ENCODE measurements at regions not wholly inside any gene's neighbourhood (a gene's known extent, or its start where the extent isn't known, plus 50 kb on each side); places are given as distances from the start of the nearest gene placed in this dataset.

DNA sequence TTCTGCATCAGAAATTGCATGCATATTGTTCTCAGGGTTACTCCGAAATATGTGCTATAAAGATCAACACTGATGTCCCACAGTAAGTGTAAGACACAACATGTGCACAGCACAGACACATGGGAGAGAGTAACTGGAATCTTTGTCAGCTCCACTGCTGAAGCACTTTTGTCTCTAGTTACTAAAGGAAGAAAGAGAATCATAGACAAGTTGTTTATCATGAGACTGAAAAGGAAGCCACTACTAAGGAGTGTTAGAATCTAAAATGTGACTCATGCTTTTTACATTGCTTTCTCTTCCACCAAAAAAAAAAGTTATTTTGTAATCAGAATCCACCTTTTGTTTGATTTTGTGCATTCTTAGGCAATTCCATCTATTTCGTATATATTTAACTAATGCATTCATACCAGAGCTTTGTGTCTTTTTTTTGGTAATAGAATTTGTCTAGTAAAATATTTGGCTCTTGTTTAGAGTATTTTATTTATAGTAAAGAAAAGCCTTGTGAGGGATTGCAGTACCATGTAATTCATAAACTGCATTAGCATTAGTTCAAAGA lies 502.4 kb downstream of the FBXO15 start:
- ATAC-seq (ENCODE audit: low read depth) (no peak), DNase-seq (no peak)
- H3K27me3 Mint-ChIP-seq: no peaks in the 10 kb centered on the region
- ChIA-PET POLR2A (no interaction called here), CTCF (no interaction called here)
- TF ChIP-seq, protein P1, sequence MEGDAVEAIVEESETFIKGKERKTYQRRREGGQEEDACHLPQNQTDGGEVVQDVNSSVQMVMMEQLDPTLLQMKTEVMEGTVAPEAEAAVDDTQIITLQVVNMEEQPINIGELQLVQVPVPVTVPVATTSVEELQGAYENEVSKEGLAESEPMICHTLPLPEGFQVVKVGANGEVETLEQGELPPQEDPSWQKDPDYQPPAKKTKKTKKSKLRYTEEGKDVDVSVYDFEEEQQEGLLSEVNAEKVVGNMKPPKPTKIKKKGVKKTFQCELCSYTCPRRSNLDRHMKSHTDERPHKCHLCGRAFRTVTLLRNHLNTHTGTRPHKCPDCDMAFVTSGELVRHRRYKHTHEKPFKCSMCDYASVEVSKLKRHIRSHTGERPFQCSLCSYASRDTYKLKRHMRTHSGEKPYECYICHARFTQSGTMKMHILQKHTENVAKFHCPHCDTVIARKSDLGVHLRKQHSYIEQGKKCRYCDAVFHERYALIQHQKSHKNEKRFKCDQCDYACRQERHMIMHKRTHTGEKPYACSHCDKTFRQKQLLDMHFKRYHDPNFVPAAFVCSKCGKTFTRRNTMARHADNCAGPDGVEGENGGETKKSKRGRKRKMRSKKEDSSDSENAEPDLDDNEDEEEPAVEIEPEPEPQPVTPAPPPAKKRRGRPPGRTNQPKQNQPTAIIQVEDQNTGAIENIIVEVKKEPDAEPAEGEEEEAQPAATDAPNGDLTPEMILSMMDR (IDR thresholded peaks at IDR 0.05): no peak
- no peak overlapping the region for H3K4me3 Mint-ChIP-seq
- H3K36me3 Mint-ChIP-seq (ENCODE audit: low read depth): no peaks in the 10 kb centered on the region
- H3K9me3 Mint-ChIP-seq: no peaks in the 10 kb centered on the region
- intact Hi-C loops (cut with micrococcal nuclease): no loop called here
- H3K27ac Mint-ChIP-seq: no peak overlapping the region
- no peaks in the 10 kb centered on the region for H3K4me1 Mint-ChIP-seq

DNA sequence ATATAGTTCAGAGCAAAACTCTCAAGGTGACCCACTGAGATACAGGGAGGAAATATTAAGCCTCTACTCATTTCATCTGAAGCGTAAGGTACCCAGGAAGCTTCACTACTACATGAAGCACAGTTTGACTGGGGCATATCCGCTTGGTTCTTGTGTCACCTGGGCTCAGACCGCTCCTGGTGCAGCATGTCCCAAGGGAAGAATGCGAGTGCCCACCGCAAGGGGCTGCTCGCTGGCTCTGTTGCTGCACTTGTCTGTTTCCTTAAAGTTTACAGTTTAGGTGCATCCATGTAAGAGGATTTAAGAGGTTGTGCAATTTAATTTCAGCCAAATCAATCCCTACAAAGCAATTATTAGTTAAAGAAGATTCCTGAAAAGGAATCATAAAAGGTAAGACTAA lies 507.8 kb downstream of the FBXO15 start:
- TF ChIP-seq, protein P1 (IDR thresholded peaks at IDR 0.05): no peak
- intact Hi-C loops (cut with micrococcal nuclease): no loop called here
- Mint-ChIP-seq H3K27ac (no peak overlapping the region), H3K27me3 (no peaks in the 10 kb centered on the region), H3K4me3 (no peak overlapping the region), H3K36me3 (ENCODE audit: low read depth) (no peaks in the 10 kb centered on the region), H3K9me3 (no peaks in the 10 kb centered on the region), H3K4me1 (no peaks in the 10 kb centered on the region)
- POLR2A ChIA-PET: no interaction called here
- CTCF ChIA-PET: no interaction called here
- DNase-seq (no peak), ATAC-seq (ENCODE audit: low read depth) (no peak)

DNA sequence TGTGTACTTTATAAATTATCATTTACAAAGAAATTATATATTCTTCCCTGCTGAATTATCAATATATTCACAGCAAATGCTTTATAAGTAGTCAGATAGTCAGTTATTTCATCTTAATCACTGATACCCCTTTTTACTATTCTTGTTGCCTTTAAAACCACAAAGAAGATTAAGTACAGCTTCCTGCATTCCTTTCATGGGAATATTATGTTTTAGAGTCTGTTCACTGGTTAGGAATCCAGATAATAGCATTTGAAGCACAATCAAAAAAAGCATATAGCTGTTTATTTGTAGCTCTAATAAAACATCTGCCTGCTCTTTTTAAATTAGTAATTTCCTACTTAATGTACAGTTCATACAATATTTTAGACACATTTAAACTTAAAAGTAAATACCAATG lies 508.9 kb downstream of the FBXO15 start:
- Mint-ChIP-seq H3K27ac (no peak overlapping the region), H3K27me3 (no peaks in the 10 kb centered on the region), H3K4me3 (no peak overlapping the region), H3K36me3 (ENCODE audit: low read depth) (no peaks in the 10 kb centered on the region), H3K9me3 (no peaks in the 10 kb centered on the region), H3K4me1 (no peaks in the 10 kb centered on the region)
- ATAC-seq (ENCODE audit: low read depth) (no peak), DNase-seq (no peak)
- CTCF ChIA-PET: no interaction called here
- TF ChIP-seq, protein P1 (IDR thresholded peaks at IDR 0.05): no peak
- intact Hi-C loops (cut with micrococcal nuclease): no loop called here
- POLR2A ChIA-PET: no interaction called here

DNA sequence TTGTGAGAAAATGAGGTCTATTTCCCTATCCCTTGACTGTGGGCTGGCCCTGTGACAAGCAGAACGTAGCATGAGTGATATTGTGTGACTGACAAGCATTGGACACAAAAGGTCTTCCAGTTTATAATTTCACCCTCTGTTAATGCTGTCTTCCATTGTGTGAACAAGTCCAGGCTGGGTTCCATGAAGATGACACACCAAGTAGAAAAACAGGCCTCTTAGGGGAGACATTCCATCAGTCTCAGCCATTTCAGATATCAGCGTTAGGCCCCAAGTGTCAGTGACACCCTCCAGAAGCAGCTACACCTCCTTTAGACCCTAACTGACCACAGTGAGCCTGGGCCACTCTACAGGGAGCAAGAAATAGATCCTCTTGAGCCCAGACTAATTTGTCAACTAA lies 511.3 kb downstream of the FBXO15 start:
- Mint-ChIP-seq H3K27me3 (no peaks in the 10 kb centered on the region), H3K36me3 (ENCODE audit: low read depth) (no peaks in the 10 kb centered on the region), H3K9me3 (no peaks in the 10 kb centered on the region), H3K4me1 (no peaks in the 10 kb centered on the region), H3K27ac (no peak overlapping the region), H3K4me3 (no peak overlapping the region)
- intact Hi-C loops (cut with micrococcal nuclease): no loop called here
- CTCF ChIA-PET: no interaction called here
- DNase-seq (no peak), ATAC-seq (ENCODE audit: low read depth) (no peak)
- POLR2A ChIA-PET: no interaction called here
- TF ChIP-seq, protein P1 (IDR thresholded peaks at IDR 0.05): no peak

DNA sequence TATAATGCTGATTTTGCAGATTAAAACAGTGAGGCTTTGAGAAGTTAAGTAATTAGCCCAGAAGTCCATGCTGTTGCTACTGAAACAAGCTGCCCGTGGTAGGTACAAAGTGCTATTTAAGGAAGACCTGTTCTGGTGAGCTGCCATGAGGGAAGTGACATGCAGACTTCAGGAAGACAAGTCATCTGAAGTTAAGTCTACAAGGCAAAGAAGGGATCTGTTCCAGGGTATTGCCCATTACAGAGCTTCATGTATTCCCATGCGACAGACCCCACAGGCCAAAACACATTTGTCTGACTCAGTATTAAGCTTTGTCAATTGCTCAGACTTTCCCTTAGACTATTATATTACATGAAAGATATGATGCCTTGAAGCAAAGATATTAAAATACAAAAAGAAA lies 520.8 kb downstream of the FBXO15 start:
- no peaks in the 10 kb centered on the region for H3K36me3 Mint-ChIP-seq (ENCODE audit: low read depth)
- POLR2A ChIA-PET: no interaction called here
- CTCF ChIA-PET: no interaction called here
- no peak overlapping the region for H3K27ac Mint-ChIP-seq
- TF ChIP-seq, protein P1 (IDR thresholded peaks at IDR 0.05): no peak
- ATAC-seq (ENCODE audit: low read depth) (no peak), DNase-seq (no peak)
- no peaks in the 10 kb centered on the region for H3K9me3 Mint-ChIP-seq
- intact Hi-C loops (cut with micrococcal nuclease): no loop called here
- H3K4me1 Mint-ChIP-seq: no peaks in the 10 kb centered on the region
- H3K4me3 Mint-ChIP-seq: no peak overlapping the region
- H3K27me3 Mint-ChIP-seq: no peaks in the 10 kb centered on the region
